Karpas-422 (cell line): ENCODE measurements at regions not wholly inside any gene's neighbourhood (a gene's known extent, or its start where the extent isn't known, plus 50 kb on each side); places are given as distances from the start of the nearest gene placed in this dataset.

Experiments used
- DNase-seq: peaks from one replicate; pipeline ENCODE4 v3.0.0-alpha.2; 2015
- H2AFZ ChIP-seq: fragments of 200-600 bp; sonication (generic); 2 replicates; pipeline ENCODE4 v1.6.1; 2014; ENCODE audit warnings: antibody characterized with exemption, low read length, mixed read lengths
- H3K27ac ChIP-seq: fragments of 200-600 bp; sonication (generic); 2 replicates; pipeline ENCODE4 v1.5.1; 2014; ENCODE audit warnings: mild to moderate bottlenecking, low read length, moderate library complexity
- H3K27me3 ChIP-seq: fragments of 200-600 bp; sonication (generic); 2 replicates; pipeline ENCODE4 v1.6.1; 2014; ENCODE audit warnings: low read length, mixed read lengths
- H3K36me3 ChIP-seq: fragments of 200-600 bp; sonication (generic); 2 replicates; pipeline ENCODE4 v1.6.1; 2014; ENCODE audit warnings: low read length, mixed read lengths; ENCODE audit not compliant: insufficient read depth
- H3K4me1 ChIP-seq: fragments of 200-600 bp; sonication (generic); 2 replicates; pipeline ENCODE4 v1.6.1; 2014; ENCODE audit warnings: mild to moderate bottlenecking, low read length, mixed read lengths
- H3K4me2 ChIP-seq: fragments of 200-600 bp; sonication (generic); 2 replicates; pipeline ENCODE4 v1.6.1; 2014; ENCODE audit warnings: low read length, low read depth, mild to moderate bottlenecking; ENCODE audit not compliant: poor library complexity, severe bottlenecking
- H3K4me3 ChIP-seq: fragments of 200-600 bp; sonication (generic); 2 replicates; pipeline ENCODE4 v1.5.1; 2014; ENCODE audit warnings: mild to moderate bottlenecking, antibody characterized with exemption, low read length, mixed read lengths
- H3K79me2 ChIP-seq: fragments of 200-600 bp; sonication (generic); 2 replicates; pipeline ENCODE4 v1.6.1; 2014; ENCODE audit warnings: mild to moderate bottlenecking, low read length, mixed read lengths
- H3K9ac ChIP-seq: fragments of 200-600 bp; sonication (generic); 2 replicates; pipeline ENCODE4 v1.6.0; 2014; ENCODE audit warnings: low read length
- H3K9me2 ChIP-seq: fragments of 200-600 bp; sonication (generic), shearing (Covaris generic); replicated peaks from 2 replicates; pipeline ENCODE4 v1.6.0; 2014; ENCODE audit warnings: mild to moderate bottlenecking, low read length, moderate library complexity; ENCODE audit not compliant: insufficient read depth
- H3K9me3 ChIP-seq: fragments of 300-700, 200-600 bp; sonication (generic); 2 replicates; pipeline ENCODE4 v1.6.1; 2014; ENCODE audit warnings: low read length, mixed read lengths
- H4K20me1 ChIP-seq: fragments of 200-600 bp; sonication (generic); 2 replicates; pipeline ENCODE4 v1.6.1; 2014; ENCODE audit warnings: mild to moderate bottlenecking, antibody characterized with exemption, low read length, low read depth; ENCODE audit not compliant: insufficient read depth

GRCh38 chr3:118396491-118396890 lies 638.2 kb downstream of the IGSF11 start:
- Histone ChIP-seq H3K9me2 (no peaks in the 10 kb centered on the region), H2AFZ (no peak overlapping the region), H3K4me2 (no peak overlapping the region), H3K27ac (no peak overlapping the region), H3K27me3 (no peaks in the 10 kb centered on the region), H3K9ac (no peak overlapping the region), H3K4me1 (no peaks in the 10 kb centered on the region), H3K79me2 (no peaks in the 10 kb centered on the region), H4K20me1 (no peaks in the 10 kb centered on the region), H3K9me3 (no peaks in the 10 kb centered on the region), H3K36me3 (no peaks in the 10 kb centered on the region), H3K4me3 (no peak overlapping the region)
- no peak for DNase-seq

DNA sequence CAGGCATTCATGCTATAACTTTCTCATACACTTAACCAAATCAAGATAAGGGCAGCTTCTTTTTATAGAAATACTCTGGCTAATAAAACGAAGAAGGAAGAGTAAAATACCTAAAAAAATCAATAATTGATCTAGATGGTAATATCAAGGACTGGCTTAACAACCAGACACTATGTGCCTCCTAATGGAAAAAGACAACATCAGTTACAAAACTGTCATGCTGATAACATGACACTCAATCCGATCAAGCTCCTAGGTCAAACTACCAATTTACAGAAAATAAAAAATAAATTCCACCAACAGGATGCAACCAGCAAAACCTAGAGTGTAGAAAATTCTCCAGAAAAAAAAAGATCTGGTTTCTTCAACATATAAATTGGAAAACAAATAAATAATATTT lies 634.6 kb downstream of the IGSF11 start:
- H3K4me1 ChIP-seq: no peaks in the 10 kb centered on the region
- no peaks in the 10 kb centered on the region for H3K27me3 ChIP-seq
- H3K36me3 ChIP-seq: no peaks in the 10 kb centered on the region
- no peak overlapping the region for H2AFZ ChIP-seq
- no peaks in the 10 kb centered on the region for H4K20me1 ChIP-seq
- no peaks in the 10 kb centered on the region for H3K9me2 ChIP-seq
- no peak overlapping the region for H3K27ac ChIP-seq
- H3K79me2 ChIP-seq: no peaks in the 10 kb centered on the region
- H3K9ac ChIP-seq: no peak overlapping the region
- no peaks in the 10 kb centered on the region for H3K9me3 ChIP-seq
- no peak for DNase-seq
- H3K4me2 ChIP-seq: no peak overlapping the region
- no peak overlapping the region for H3K4me3 ChIP-seq

- H4K20me1 ChIP-seq: no peaks in the 10 kb centered on the region
- no peaks in the 10 kb centered on the region for H3K9me3 ChIP-seq
- no peaks in the 10 kb centered on the region for H3K36me3 ChIP-seq
- H3K27me3 ChIP-seq: no peaks in the 10 kb centered on the region
- no peaks in the 10 kb centered on the region for H3K79me2 ChIP-seq
- no peak overlapping the region for H2AFZ ChIP-seq
- H3K27ac ChIP-seq: no peak overlapping the region
- no peak overlapping the region for H3K9ac ChIP-seq
- no peaks in the 10 kb centered on the region for H3K4me1 ChIP-seq
- no peak overlapping the region for H3K4me3 ChIP-seq
- no peak for DNase-seq
- no peak overlapping the region for H3K4me2 ChIP-seq
- no peaks in the 10 kb centered on the region for H3K9me2 ChIP-seq
Measured at GRCh38 chr3:118400886-118401285, 633.8 kb downstream of the IGSF11 start.

GRCh38 chr3:118401887-118402286 lies 632.8 kb downstream of the IGSF11 start:
- Histone ChIP-seq H3K4me3 (no peak overlapping the region), H3K27ac (no peak overlapping the region), H3K4me1 (no peaks in the 10 kb centered on the region), H3K36me3 (no peaks in the 10 kb centered on the region), H4K20me1 (no peaks in the 10 kb centered on the region), H3K4me2 (no peak overlapping the region), H3K27me3 (no peaks in the 10 kb centered on the region), H3K9me2 (no peaks in the 10 kb centered on the region), H3K79me2 (no peaks in the 10 kb centered on the region), H3K9me3 (no peaks in the 10 kb centered on the region), H3K9ac (no peak overlapping the region), H2AFZ (no peak overlapping the region)
- no peak for DNase-seq

GRCh38 chr3:118402971-118403370 lies 631.7 kb downstream of the IGSF11 start:
- Histone ChIP-seq H3K9me3 (no peaks in the 10 kb centered on the region), H3K4me1 (no peaks in the 10 kb centered on the region), H3K9me2 (no peaks in the 10 kb centered on the region), H2AFZ (no peak overlapping the region), H3K36me3 (no peaks in the 10 kb centered on the region), H3K4me2 (no peak overlapping the region), H3K4me3 (no peak overlapping the region), H4K20me1 (no peaks in the 10 kb centered on the region), H3K27ac (no peak overlapping the region), H3K27me3 (no peaks in the 10 kb centered on the region), H3K9ac (no peak overlapping the region), H3K79me2 (no peaks in the 10 kb centered on the region)
- no peak for DNase-seq

- DNase-seq: no peak
- Histone ChIP-seq H3K4me2 (no peak overlapping the region), H2AFZ (no peak overlapping the region), H3K36me3 (no peaks in the 10 kb centered on the region), H3K9ac (no peak overlapping the region), H4K20me1 (no peaks in the 10 kb centered on the region), H3K4me3 (no peak overlapping the region), H3K79me2 (no peaks in the 10 kb centered on the region), H3K9me3 (no peaks in the 10 kb centered on the region), H3K4me1 (no peaks in the 10 kb centered on the region), H3K27ac (no peak overlapping the region), H3K9me2 (no peaks in the 10 kb centered on the region), H3K27me3 (no peaks in the 10 kb centered on the region)
Measured at GRCh38 chr3:118406562-118406961, 628.1 kb downstream of the IGSF11 start.

GRCh38 chr3:118408431-118408830 lies 626.2 kb downstream of the IGSF11 start:
- Histone ChIP-seq H3K27me3 (no peaks in the 10 kb centered on the region), H3K27ac (no peak overlapping the region), H3K4me2 (no peak overlapping the region), H4K20me1 (no peaks in the 10 kb centered on the region), H3K4me1 (no peaks in the 10 kb centered on the region), H3K4me3 (no peak overlapping the region), H3K9me2 (no peaks in the 10 kb centered on the region), H3K9me3 (no peaks in the 10 kb centered on the region), H3K36me3 (no peaks in the 10 kb centered on the region), H3K79me2 (no peaks in the 10 kb centered on the region), H2AFZ (no peak overlapping the region), H3K9ac (no peak overlapping the region)
- no peak for DNase-seq

DNA sequence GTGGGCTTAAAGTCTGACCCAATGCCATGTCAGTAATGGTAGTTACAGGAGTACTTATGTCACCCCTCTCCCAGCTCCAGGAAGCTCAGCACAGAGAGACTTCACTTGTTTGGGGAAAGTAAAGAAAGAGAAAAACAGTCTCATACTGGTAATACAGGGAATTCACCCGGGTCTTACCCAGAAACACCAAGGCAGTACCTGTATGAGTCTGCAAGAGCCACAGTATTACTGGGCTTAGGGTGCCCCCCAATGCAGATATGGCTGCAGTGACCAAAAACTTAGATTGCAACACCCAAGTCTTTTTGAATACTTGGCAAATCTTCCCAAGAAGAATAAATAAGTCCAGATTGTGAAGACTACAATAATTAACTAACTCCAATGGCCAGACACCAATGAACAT lies 622.1 kb downstream of the IGSF11 start:
- no peaks in the 10 kb centered on the region for H3K9me2 ChIP-seq
- no peaks in the 10 kb centered on the region for H3K36me3 ChIP-seq
- H3K4me2 ChIP-seq: no peak overlapping the region
- H4K20me1 ChIP-seq: no peaks in the 10 kb centered on the region
- H2AFZ ChIP-seq: no peak overlapping the region
- H3K27me3 ChIP-seq: no peaks in the 10 kb centered on the region
- no peaks in the 10 kb centered on the region for H3K9me3 ChIP-seq
- H3K9ac ChIP-seq: no peak overlapping the region
- DNase-seq: no peak
- H3K4me1 ChIP-seq: no peaks in the 10 kb centered on the region
- H3K4me3 ChIP-seq: no peak overlapping the region
- no peaks in the 10 kb centered on the region for H3K79me2 ChIP-seq
- H3K27ac ChIP-seq: no peak overlapping the region

- Histone ChIP-seq H4K20me1 (no peaks in the 10 kb centered on the region), H3K27me3 (no peaks in the 10 kb centered on the region), H3K9ac (no peak overlapping the region), H3K4me3 (no peak overlapping the region), H3K9me3 (no peaks in the 10 kb centered on the region), H3K27ac (no peak overlapping the region), H3K79me2 (no peaks in the 10 kb centered on the region), H2AFZ (no peak overlapping the region), H3K36me3 (no peaks in the 10 kb centered on the region), H3K9me2 (no peaks in the 10 kb centered on the region), H3K4me2 (no peak overlapping the region), H3K4me1 (no peaks in the 10 kb centered on the region)
- DNase-seq: no peak
Measured at GRCh38 chr3:118425272-118425837, 609.3 kb downstream of the IGSF11 start.
